ENCODE measurements at regions not wholly inside any gene's neighbourhood (a gene's known extent, or its start where the extent isn't known, plus 50 kb on each side); places are given as distances from the start of the nearest gene placed in this dataset.
A peak's percentile ranks its signal among the peaks of the same experiment; 100 is the strongest.

GRCh38 chr10:81026591-81026990 lies 488.9 kb downstream of the SH2D4B start:
- no peak for DNase-seq (ENCODE audit: low read depth)
- H3K79me2 ChIP-seq (ENCODE audit: insufficient read depth, low read length): no peaks in the 10 kb centered on the region
- no peaks in the 10 kb centered on the region for H3K27me3 ChIP-seq (ENCODE audit: insufficient read depth, low read length)
- Mint-ChIP-seq H3K9me3 (ENCODE audit: unreplicated experiment) (peaks cover 8% of the 10 kb centered on the region), H3K27ac (ENCODE audit: unreplicated experiment) (peak overlapping the region; percentile 30), H3K27me3 (ENCODE audit: low read depth, unreplicated experiment) (no peaks in the 10 kb centered on the region), H3K36me3 (ENCODE audit: low read depth, unreplicated experiment) (no peaks in the 10 kb centered on the region), H3K4me3 (ENCODE audit: unreplicated experiment) (no peak overlapping the region), H3K4me1 (ENCODE audit: low read depth, unreplicated experiment) (peaks cover 12% of the 10 kb centered on the region)
- H4K20me1 ChIP-seq (ENCODE audit: insufficient read depth, low read length): no peaks in the 10 kb centered on the region
- H3K9me3 ChIP-seq (ENCODE audit: insufficient read depth, low read depth, low read length): peaks cover 5% of the 10 kb centered on the region
- H2AFZ ChIP-seq (ENCODE audit: low read depth, low read length): no peak overlapping the region
- no peak overlapping the region for H3K4me3 ChIP-seq (ENCODE audit: insufficient read depth, low read depth, low read length)
- no peaks in the 10 kb centered on the region for H3K36me3 ChIP-seq (ENCODE audit: insufficient read depth, low read length)
- FAIRE-seq: no peak
- TF ChIP-seq EZH2 (IDR thresholded peaks at IDR 0.05; ENCODE audit: insufficient read depth, low read length) (no peak), CTCF (IDR thresholded peaks at IDR 0.05; ENCODE audit: insufficient read depth, low read depth, low read length) (no peak)
- no peak overlapping the region for H3K27ac ChIP-seq (ENCODE audit: low read depth, low read length)
- H3K4me2 ChIP-seq (ENCODE audit: low read length): no peak overlapping the region
- H3K9ac ChIP-seq (ENCODE audit: low read length): no peak overlapping the region
- H3K4me1 ChIP-seq (ENCODE audit: insufficient read depth, low read length): no peaks in the 10 kb centered on the region

GRCh38 chr10:81027223-81027622 lies 489.5 kb downstream of the SH2D4B start:
- Histone ChIP-seq H3K36me3 (ENCODE audit: insufficient read depth, low read length) (no peaks in the 10 kb centered on the region), H3K27ac (ENCODE audit: low read depth, low read length) (no peak overlapping the region), H4K20me1 (ENCODE audit: insufficient read depth, low read length) (no peaks in the 10 kb centered on the region), H2AFZ (ENCODE audit: low read depth, low read length) (no peak overlapping the region), H3K79me2 (ENCODE audit: insufficient read depth, low read length) (no peaks in the 10 kb centered on the region), H3K9ac (ENCODE audit: low read length) (no peak overlapping the region), H3K4me2 (ENCODE audit: low read length) (no peak overlapping the region), H3K4me1 (ENCODE audit: insufficient read depth, low read length) (no peaks in the 10 kb centered on the region), H3K4me3 (ENCODE audit: insufficient read depth, low read depth, low read length) (no peak overlapping the region), H3K27me3 (ENCODE audit: insufficient read depth, low read length) (no peaks in the 10 kb centered on the region), H3K9me3 (ENCODE audit: insufficient read depth, low read depth, low read length) (peaks cover 5% of the 10 kb centered on the region)
- DNase-seq (ENCODE audit: low read depth): no peak
- Mint-ChIP-seq H3K9me3 (ENCODE audit: unreplicated experiment) (peaks cover 8% of the 10 kb centered on the region), H3K4me3 (ENCODE audit: unreplicated experiment) (no peak overlapping the region), H3K27ac (ENCODE audit: unreplicated experiment) (peak overlapping the region; percentile 77), H3K4me1 (ENCODE audit: low read depth, unreplicated experiment) (peaks cover 12% of the 10 kb centered on the region), H3K36me3 (ENCODE audit: low read depth, unreplicated experiment) (no peaks in the 10 kb centered on the region), H3K27me3 (ENCODE audit: low read depth, unreplicated experiment) (no peaks in the 10 kb centered on the region)
- TF ChIP-seq EZH2 (IDR thresholded peaks at IDR 0.05; ENCODE audit: insufficient read depth, low read length) (no peak), CTCF (IDR thresholded peaks at IDR 0.05; ENCODE audit: insufficient read depth, low read depth, low read length) (no peak)
- FAIRE-seq: no peak

- no peak overlapping the region for H3K4me2 ChIP-seq (ENCODE audit: low read length)
- Mint-ChIP-seq H3K27me3 (ENCODE audit: low read depth, unreplicated experiment) (no peaks in the 10 kb centered on the region), H3K9me3 (ENCODE audit: unreplicated experiment) (peaks cover 8% of the 10 kb centered on the region), H3K4me1 (ENCODE audit: low read depth, unreplicated experiment) (peaks cover 12% of the 10 kb centered on the region), H3K36me3 (ENCODE audit: low read depth, unreplicated experiment) (no peaks in the 10 kb centered on the region), H3K27ac (ENCODE audit: unreplicated experiment) (peak overlapping the region; percentile 77), H3K4me3 (ENCODE audit: unreplicated experiment) (no peak overlapping the region)
- H3K79me2 ChIP-seq (ENCODE audit: insufficient read depth, low read length): no peaks in the 10 kb centered on the region
- no peak overlapping the region for H3K4me3 ChIP-seq (ENCODE audit: insufficient read depth, low read depth, low read length)
- TF ChIP-seq EZH2 (IDR thresholded peaks at IDR 0.05; ENCODE audit: insufficient read depth, low read length) (no peak), CTCF (IDR thresholded peaks at IDR 0.05; ENCODE audit: insufficient read depth, low read depth, low read length) (no peak)
- H4K20me1 ChIP-seq (ENCODE audit: insufficient read depth, low read length): no peaks in the 10 kb centered on the region
- H3K36me3 ChIP-seq (ENCODE audit: insufficient read depth, low read length): no peaks in the 10 kb centered on the region
- DNase-seq (ENCODE audit: low read depth): no peak
- no peak overlapping the region for H3K9ac ChIP-seq (ENCODE audit: low read length)
- FAIRE-seq: no peak
- no peaks in the 10 kb centered on the region for H3K27me3 ChIP-seq (ENCODE audit: insufficient read depth, low read length)
- H3K4me1 ChIP-seq (ENCODE audit: insufficient read depth, low read length): no peaks in the 10 kb centered on the region
- H2AFZ ChIP-seq (ENCODE audit: low read depth, low read length): no peak overlapping the region
- peaks cover 5% of the 10 kb centered on the region for H3K9me3 ChIP-seq (ENCODE audit: insufficient read depth, low read depth, low read length)
- H3K27ac ChIP-seq (ENCODE audit: low read depth, low read length): no peak overlapping the region
Measured at GRCh38 chr10:81027706-81028105, 490.0 kb downstream of the SH2D4B start.

Data from astrocyte (in vitro differentiated cells and primary cell).